WTC11 (cell line): ENCODE measurements at regions not wholly inside any gene's neighbourhood (a gene's known extent, or its start where the extent isn't known, plus 50 kb on each side); places are given as distances from the start of the nearest gene placed in this dataset.
"Not testable (repeated sequence)": the region's sequence is repeated elsewhere in the genome, so short reads cannot be mapped to it uniquely, and the experiment has no call there.

Experiments
- CREB1 ChIP-seq: sonication (generic); formaldehyde crosslinking; IDR thresholded peaks from 2 replicates; pipeline ENCODE4 v1.8.0; 2023; ENCODE audit warnings: mild to moderate bottlenecking, missing genetic modification reagents
- CTCF ChIP-seq: fragments of 200-600 bp; IDR thresholded peaks from 2 replicates; pipeline ENCODE4 v1.8.0; 2022; ENCODE audit warnings: antibody characterized with exemption
- GTF2I ChIP-seq: fragments of 250-450 bp; sonication (Bioruptor Pico); conservative IDR thresholded peaks from 2 replicates; pipeline ENCODE4 v1.4.0; 2021; ENCODE audit warnings: mild to moderate bottlenecking
- NR2C2 ChIP-seq: sonication (generic); formaldehyde crosslinking; IDR thresholded peaks from 2 replicates; pipeline ENCODE4 v1.8.0; 2022; ENCODE audit warnings: mild to moderate bottlenecking, missing genetic modification reagents
- SMAD4 ChIP-seq: sonication (generic); formaldehyde crosslinking; IDR thresholded peaks from 2 replicates; pipeline ENCODE4 v1.8.0; 2022; ENCODE audit warnings: mild to moderate bottlenecking, missing genetic modification reagents

- not testable (repeated sequence) for TF ChIP-seq GTF2I; CREB1; CTCF; NR2C2 (CRISPR knock-in tag); SMAD4 (CRISPR knock-in tag)
These were observed 59.5 kb upstream of the NBPF19 start for GRCh38 chr1:149415373-149415772.
